ENCODE measurements at regions not wholly inside any gene's neighbourhood (a gene's known extent, or its start where the extent isn't known, plus 50 kb on each side); places are given as distances from the start of the nearest gene placed in this dataset.

GRCh38 chr7:110413038-110413437 lies 677.9 kb upstream of the LRRN3 start:
- H3K27me3 ChIP-seq (replicated peaks; ENCODE audit: control insufficient read depth, insufficient read depth, low read length), result no peaks in the 10 kb centered on the region
- H3K36me3 ChIP-seq (ENCODE audit: control insufficient read depth, insufficient read depth, low read length), result no peaks in the 10 kb centered on the region
- H3K4me3 ChIP-seq (replicated peaks; ENCODE audit: low read depth, low read length), result no peak overlapping the region
- no peak for DNase-seq (ENCODE audit: extremely low read depth, insufficient read length)
- TF ChIP-seq CTCF (IDR thresholded peaks at IDR 0.05; ENCODE audit: insufficient read depth, low read length, poor library complexity, severe bottlenecking), result no peak

GRCh38 chr7:110417611-110418010 lies 673.3 kb upstream of the LRRN3 start:
- H3K4me3 ChIP-seq (replicated peaks; ENCODE audit: low read depth, low read length), result no peak overlapping the region
- H3K27me3 ChIP-seq (replicated peaks; ENCODE audit: control insufficient read depth, insufficient read depth, low read length), result no peaks in the 10 kb centered on the region
- H3K36me3 ChIP-seq (ENCODE audit: control insufficient read depth, insufficient read depth, low read length), result no peaks in the 10 kb centered on the region
- no peak for TF ChIP-seq CTCF (IDR thresholded peaks at IDR 0.05; ENCODE audit: insufficient read depth, low read length, poor library complexity, severe bottlenecking)
- DNase-seq (ENCODE audit: extremely low read depth, insufficient read length), result no peak

- Histone ChIP-seq H3K4me3 (replicated peaks; ENCODE audit: low read depth, low read length) (no peak overlapping the region), H3K36me3 (ENCODE audit: control insufficient read depth, insufficient read depth, low read length) (no peaks in the 10 kb centered on the region), H3K27me3 (replicated peaks; ENCODE audit: control insufficient read depth, insufficient read depth, low read length) (no peaks in the 10 kb centered on the region)
- TF ChIP-seq CTCF (IDR thresholded peaks at IDR 0.05; ENCODE audit: insufficient read depth, low read length, poor library complexity, severe bottlenecking), result no peak
- no peak for DNase-seq (ENCODE audit: extremely low read depth, insufficient read length)
Measured at GRCh38 chr7:110418659-110419280, 672.2 kb upstream of the LRRN3 start.

GRCh38 chr7:110420788-110421187 lies 670.1 kb upstream of the LRRN3 start:
- no peak overlapping the region for H3K4me3 ChIP-seq (replicated peaks; ENCODE audit: low read depth, low read length)
- no peaks in the 10 kb centered on the region for H3K36me3 ChIP-seq (ENCODE audit: control insufficient read depth, insufficient read depth, low read length)
- DNase-seq (ENCODE audit: extremely low read depth, insufficient read length), result no peak
- no peaks in the 10 kb centered on the region for H3K27me3 ChIP-seq (replicated peaks; ENCODE audit: control insufficient read depth, insufficient read depth, low read length)
- no peak for TF ChIP-seq CTCF (IDR thresholded peaks at IDR 0.05; ENCODE audit: insufficient read depth, low read length, poor library complexity, severe bottlenecking)

GRCh38 chr7:110421490-110422241 lies 669.3 kb upstream of the LRRN3 start:
- no peak overlapping the region for H3K4me3 ChIP-seq (replicated peaks; ENCODE audit: low read depth, low read length)
- H3K27me3 ChIP-seq (replicated peaks; ENCODE audit: control insufficient read depth, insufficient read depth, low read length), result no peaks in the 10 kb centered on the region
- TF ChIP-seq CTCF (IDR thresholded peaks at IDR 0.05; ENCODE audit: insufficient read depth, low read length, poor library complexity, severe bottlenecking), result no peak
- DNase-seq (ENCODE audit: extremely low read depth, insufficient read length), result no peak
- no peaks in the 10 kb centered on the region for H3K36me3 ChIP-seq (ENCODE audit: control insufficient read depth, insufficient read depth, low read length)
